ENCODE measurements at regions not wholly inside any gene's neighbourhood (a gene's known extent, or its start where the extent isn't known, plus 50 kb on each side); places are given as distances from the start of the nearest gene placed in this dataset.

DNA sequence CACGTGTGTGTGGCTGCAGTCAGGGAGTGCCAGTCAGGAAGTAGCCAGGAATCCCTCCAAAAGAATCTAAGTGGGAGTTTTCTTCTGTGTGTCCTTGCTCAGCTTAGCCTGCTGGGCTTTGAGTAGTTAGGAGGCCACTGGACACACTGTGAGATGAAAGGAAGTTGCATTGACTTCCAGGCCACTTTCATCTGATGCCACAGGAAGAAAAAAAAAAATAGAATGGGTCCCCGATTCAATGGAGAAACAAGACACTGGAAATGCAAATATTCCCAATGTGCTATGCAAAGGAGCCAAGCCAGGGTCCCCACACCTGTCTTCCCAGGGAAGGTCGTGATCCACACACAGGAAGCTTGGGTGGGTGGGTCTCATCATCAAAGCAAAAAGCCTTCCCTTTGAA, 95.6 kb upstream of the E2F8 start:
- Histone ChIP-seq H3K4me1 (ENCODE audit: control insufficient read depth in 1 of 2, insufficient read depth in 2 of 2, low read length in 2 of 2) (no peaks in the 10 kb centered on the region), H3K9me3 (ENCODE audit: control insufficient read depth in 1 of 2, low read length in 2 of 2) (no peaks in the 10 kb centered on the region), H3K36me3 (ENCODE audit: control insufficient read depth in 1 of 2, insufficient read depth in 2 of 2, low read length in 2 of 2) (no peaks in the 10 kb centered on the region), H3K9ac (ENCODE audit: low read depth in 1 of 2, low read length in 2 of 2) (no peak overlapping the region), H3K4me3 (ENCODE audit: low read depth in 1 of 2, low read length in 2 of 2) (no peak overlapping the region), H3K27me3 (ENCODE audit: control insufficient read depth in 1 of 2, insufficient read depth in 2 of 2, low read length in 2 of 2) (peaks cover 8 to 22% of the 10 kb centered on the region in 2 donors), H3K27ac (ENCODE audit: low read depth, low read length) (no peak overlapping the region)

DNA sequence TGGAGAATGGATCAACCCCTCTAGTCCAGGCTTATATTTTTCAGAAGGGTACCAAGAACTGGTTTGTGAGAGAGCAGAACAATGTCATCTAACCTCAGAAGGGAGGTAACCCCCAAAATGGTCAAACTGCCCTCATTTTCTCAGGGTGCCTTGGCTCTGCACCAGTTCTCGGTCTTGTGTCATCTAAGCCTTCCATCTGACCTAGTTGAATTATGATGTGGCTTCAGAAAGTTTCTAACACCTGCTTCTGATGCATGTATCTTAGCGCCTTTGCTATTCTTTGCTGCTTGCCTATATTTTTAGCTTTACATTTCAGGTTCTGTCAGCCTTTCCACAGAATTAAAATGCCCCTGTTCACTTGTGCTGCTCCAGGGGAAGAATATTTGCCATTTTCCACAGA, 91.7 kb upstream of the E2F8 start:
- Histone ChIP-seq H3K9ac (ENCODE audit: low read depth in 1 of 2, low read length in 2 of 2) (no peak overlapping the region), H3K9me3 (ENCODE audit: control insufficient read depth in 1 of 2, low read length in 2 of 2) (no peaks in the 10 kb centered on the region), H3K36me3 (ENCODE audit: control insufficient read depth in 1 of 2, insufficient read depth in 2 of 2, low read length in 2 of 2) (no peaks in the 10 kb centered on the region), H3K27ac (ENCODE audit: low read depth, low read length) (no peak overlapping the region), H3K27me3 (ENCODE audit: control insufficient read depth in 1 of 2, insufficient read depth in 2 of 2, low read length in 2 of 2) (no peaks in the 10 kb centered on the region), H3K4me1 (ENCODE audit: control insufficient read depth in 1 of 2, insufficient read depth in 2 of 2, low read length in 2 of 2) (no peaks in the 10 kb centered on the region), H3K4me3 (ENCODE audit: low read depth in 1 of 2, low read length in 2 of 2) (no peak overlapping the region)

DNA sequence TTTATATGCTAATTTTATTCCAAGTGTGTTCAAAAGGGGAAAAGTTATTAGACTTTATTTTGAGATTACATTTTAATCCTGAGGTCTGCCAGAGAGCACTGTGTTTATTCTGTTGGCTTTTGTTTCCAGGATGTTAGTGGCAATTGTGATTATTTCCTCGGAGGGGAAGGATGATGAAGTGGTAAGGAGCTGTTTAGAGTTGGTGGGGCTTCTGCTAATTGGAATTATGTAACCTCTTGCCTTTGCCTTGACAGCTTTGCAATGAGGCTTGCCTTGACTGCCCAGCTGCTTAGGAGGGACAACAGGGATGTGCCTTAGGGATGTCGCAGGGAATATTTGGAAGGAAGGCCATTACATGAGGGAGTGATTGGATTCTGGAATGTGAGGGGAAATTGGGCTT, 89.7 kb upstream of the E2F8 start:
- Histone ChIP-seq H3K9me3 (ENCODE audit: control insufficient read depth in 1 of 2, low read length in 2 of 2) (no peaks in the 10 kb centered on the region), H3K27me3 (ENCODE audit: control insufficient read depth in 1 of 2, insufficient read depth in 2 of 2, low read length in 2 of 2) (no peaks in the 10 kb centered on the region), H3K27ac (ENCODE audit: low read depth, low read length) (no peak overlapping the region), H3K9ac (ENCODE audit: low read depth in 1 of 2, low read length in 2 of 2) (no peak overlapping the region), H3K4me3 (ENCODE audit: low read depth in 1 of 2, low read length in 2 of 2) (no peak overlapping the region), H3K4me1 (ENCODE audit: control insufficient read depth in 1 of 2, insufficient read depth in 2 of 2, low read length in 2 of 2) (no peaks in the 10 kb centered on the region), H3K36me3 (ENCODE audit: control insufficient read depth in 1 of 2, insufficient read depth in 2 of 2, low read length in 2 of 2) (no peaks in the 10 kb centered on the region)

DNA sequence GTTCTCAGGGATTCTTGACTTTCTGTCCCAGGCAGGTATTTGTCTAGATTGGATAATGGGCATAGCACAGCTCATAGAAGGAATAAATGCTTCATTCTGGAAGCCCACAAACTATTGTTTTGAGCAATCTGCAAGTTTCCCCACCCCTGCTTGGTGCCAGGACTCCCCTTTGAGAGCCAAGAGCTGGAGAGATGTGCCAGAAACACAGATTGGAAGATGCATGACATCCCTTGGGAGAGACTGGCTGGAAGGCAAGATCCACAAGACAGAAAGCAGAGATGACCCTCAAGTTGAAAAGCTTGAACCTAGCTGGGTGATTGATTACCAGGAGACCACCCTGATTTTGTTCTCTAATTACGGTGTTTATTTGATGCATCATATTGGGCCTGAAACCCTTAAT, 89.2 kb upstream of the E2F8 start:
- H3K9me3 ChIP-seq (ENCODE audit: control insufficient read depth in 1 of 2, low read length in 2 of 2): no peaks in the 10 kb centered on the region
- no peak overlapping the region for H3K27ac ChIP-seq (ENCODE audit: low read depth, low read length)
- no peaks in the 10 kb centered on the region for H3K36me3 ChIP-seq (ENCODE audit: control insufficient read depth in 1 of 2, insufficient read depth in 2 of 2, low read length in 2 of 2)
- no peak overlapping the region for H3K4me3 ChIP-seq (ENCODE audit: low read depth in 1 of 2, low read length in 2 of 2)
- no peaks in the 10 kb centered on the region for H3K27me3 ChIP-seq (ENCODE audit: control insufficient read depth in 1 of 2, insufficient read depth in 2 of 2, low read length in 2 of 2)
- no peaks in the 10 kb centered on the region for H3K4me1 ChIP-seq (ENCODE audit: control insufficient read depth in 1 of 2, insufficient read depth in 2 of 2, low read length in 2 of 2)
- no peak overlapping the region for H3K9ac ChIP-seq (ENCODE audit: low read depth in 1 of 2, low read length in 2 of 2)

DNA sequence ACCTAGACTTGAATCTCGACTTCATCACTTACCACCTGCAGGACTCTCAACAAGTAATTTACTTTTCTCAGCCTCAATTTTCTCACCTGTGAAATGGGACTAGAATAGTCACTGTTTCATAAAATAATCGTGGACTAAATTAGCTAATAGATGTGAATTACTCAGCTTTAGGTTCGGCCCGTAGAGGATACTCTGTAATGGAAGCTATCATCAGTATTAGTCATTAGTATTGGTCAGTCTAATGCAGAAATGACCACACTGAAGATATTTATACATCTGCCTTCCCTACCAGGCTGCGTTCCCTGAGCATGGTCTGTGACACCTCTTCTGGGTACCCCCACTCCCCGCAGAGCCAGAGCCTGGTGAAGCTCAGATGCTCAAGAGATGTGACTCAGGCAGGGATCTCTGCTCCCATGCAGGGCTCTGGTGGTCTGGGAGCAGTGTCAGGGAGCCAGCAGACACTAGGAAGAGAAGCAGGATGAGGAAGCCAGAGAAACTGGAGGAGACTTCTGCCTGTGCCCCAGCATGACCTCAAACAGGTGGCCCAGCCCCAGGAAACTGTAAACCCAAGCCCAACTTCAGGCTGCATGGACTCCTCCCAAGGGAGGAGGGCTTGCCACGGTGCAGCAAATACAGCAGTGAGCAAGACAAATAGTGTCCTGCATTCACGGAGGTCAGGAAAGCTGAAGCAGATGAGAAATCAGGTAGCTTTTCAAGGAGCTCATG, 88.0 kb upstream of the E2F8 start:
- Histone ChIP-seq H3K27ac (ENCODE audit: low read depth, low read length) (no peak overlapping the region), H3K36me3 (ENCODE audit: control insufficient read depth in 1 of 2, insufficient read depth in 2 of 2, low read length in 2 of 2) (no peaks in the 10 kb centered on the region), H3K4me1 (ENCODE audit: control insufficient read depth in 1 of 2, insufficient read depth in 2 of 2, low read length in 2 of 2) (no peaks in the 10 kb centered on the region), H3K9me3 (ENCODE audit: control insufficient read depth in 1 of 2, low read length in 2 of 2) (no peaks in the 10 kb centered on the region), H3K4me3 (ENCODE audit: low read depth in 1 of 2, low read length in 2 of 2) (no peak overlapping the region), H3K9ac (ENCODE audit: low read depth in 1 of 2, low read length in 2 of 2) (no peak overlapping the region), H3K27me3 (ENCODE audit: control insufficient read depth in 1 of 2, insufficient read depth in 2 of 2, low read length in 2 of 2) (no peaks in the 10 kb centered on the region)

DNA sequence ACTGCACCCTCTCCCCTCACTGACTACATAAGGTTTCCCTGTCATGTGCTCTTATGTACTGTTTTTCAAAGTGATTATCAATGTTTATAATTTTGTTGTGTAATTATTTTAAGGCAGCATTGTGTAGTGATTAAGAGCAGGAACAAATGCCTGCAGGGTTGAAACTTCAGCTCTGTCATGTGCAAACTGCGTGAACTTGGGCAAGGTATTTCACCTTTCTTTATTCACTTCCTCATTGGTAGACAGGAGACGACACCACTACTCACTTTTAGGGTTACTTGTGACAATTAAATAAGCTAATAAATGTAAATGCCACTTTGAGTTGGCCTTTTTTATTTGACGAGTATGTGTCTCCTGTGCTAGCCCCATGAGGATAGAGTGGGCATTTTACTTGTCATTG, 86.5 kb upstream of the E2F8 start:
- H3K9me3 ChIP-seq (ENCODE audit: control insufficient read depth in 1 of 2, low read length in 2 of 2): no peaks in the 10 kb centered on the region
- no peaks in the 10 kb centered on the region for H3K4me1 ChIP-seq (ENCODE audit: control insufficient read depth in 1 of 2, insufficient read depth in 2 of 2, low read length in 2 of 2)
- no peak overlapping the region for H3K9ac ChIP-seq (ENCODE audit: low read depth in 1 of 2, low read length in 2 of 2)
- no peaks in the 10 kb centered on the region for H3K36me3 ChIP-seq (ENCODE audit: control insufficient read depth in 1 of 2, insufficient read depth in 2 of 2, low read length in 2 of 2)
- H3K4me3 ChIP-seq (ENCODE audit: low read depth in 1 of 2, low read length in 2 of 2): no peak overlapping the region
- H3K27ac ChIP-seq (ENCODE audit: low read depth, low read length): no peak overlapping the region
- H3K27me3 ChIP-seq (ENCODE audit: control insufficient read depth in 1 of 2, insufficient read depth in 2 of 2, low read length in 2 of 2): no peaks in the 10 kb centered on the region

DNA sequence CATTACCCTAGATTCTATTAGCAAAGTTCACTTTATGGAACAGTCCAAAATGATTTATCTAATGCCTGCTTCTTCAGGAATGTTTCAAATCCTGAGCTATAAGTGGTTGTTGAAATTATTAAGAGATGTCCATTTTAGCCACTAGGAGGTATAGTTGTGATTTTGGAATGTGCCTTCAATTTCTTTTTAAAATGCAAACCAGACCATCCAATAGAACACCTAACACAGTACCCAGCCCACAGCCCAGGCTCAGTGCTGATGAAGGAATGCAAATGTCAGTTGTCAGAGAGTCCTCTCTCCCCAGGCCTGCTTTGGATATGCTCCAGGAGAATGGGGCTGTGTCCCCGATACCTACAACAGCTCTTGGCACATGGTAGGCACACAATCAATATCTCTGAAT, 85.8 kb upstream of the E2F8 start:
- H3K4me3 ChIP-seq (ENCODE audit: low read depth in 1 of 2, low read length in 2 of 2): no peak overlapping the region

DNA sequence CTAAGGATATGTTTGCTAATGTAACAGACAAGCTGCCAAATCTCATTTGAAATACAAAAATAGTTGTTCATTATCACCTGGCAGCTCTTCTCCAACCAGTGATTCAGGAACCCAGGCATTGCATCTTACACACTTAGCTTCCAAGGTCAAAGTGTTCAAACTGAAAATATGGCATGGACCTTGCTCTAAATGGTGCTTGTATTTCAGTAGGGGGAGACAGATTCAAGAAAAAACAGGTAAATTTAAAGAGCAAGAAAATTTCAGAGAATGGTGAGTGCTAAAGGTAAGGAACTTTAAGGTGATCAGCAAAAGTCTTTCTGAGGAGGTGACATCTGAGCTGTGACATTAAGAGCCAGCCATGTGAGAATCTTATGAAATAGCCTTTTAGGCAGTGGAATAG, 82.8 kb upstream of the E2F8 start:
- no peak overlapping the region for H3K9ac ChIP-seq (ENCODE audit: low read depth in 1 of 2, low read length in 2 of 2)
- no peak overlapping the region for H3K4me3 ChIP-seq (ENCODE audit: low read depth in 1 of 2, low read length in 2 of 2)
- no peaks in the 10 kb centered on the region for H3K4me1 ChIP-seq (ENCODE audit: control insufficient read depth in 1 of 2, insufficient read depth in 2 of 2, low read length in 2 of 2)
- H3K27me3 ChIP-seq (ENCODE audit: control insufficient read depth in 1 of 2, insufficient read depth in 2 of 2, low read length in 2 of 2): peaks cover 0 to 4% of the 10 kb centered on the region in 2 donors
- no peak overlapping the region for H3K27ac ChIP-seq (ENCODE audit: low read depth, low read length)
- H3K36me3 ChIP-seq (ENCODE audit: control insufficient read depth in 1 of 2, insufficient read depth in 2 of 2, low read length in 2 of 2): no peaks in the 10 kb centered on the region
- no peaks in the 10 kb centered on the region for H3K9me3 ChIP-seq (ENCODE audit: control insufficient read depth in 1 of 2, low read length in 2 of 2)

More for the DNA sequence above, 85.8 kb upstream of the E2F8 start:
- Histone ChIP-seq H3K27ac (ENCODE audit: low read depth, low read length) (no peak overlapping the region), H3K27me3 (ENCODE audit: control insufficient read depth in 1 of 2, insufficient read depth in 2 of 2, low read length in 2 of 2) (no peaks in the 10 kb centered on the region), H3K9me3 (ENCODE audit: control insufficient read depth in 1 of 2, low read length in 2 of 2) (no peaks in the 10 kb centered on the region), H3K4me1 (ENCODE audit: control insufficient read depth in 1 of 2, insufficient read depth in 2 of 2, low read length in 2 of 2) (no peaks in the 10 kb centered on the region), H3K9ac (ENCODE audit: low read depth in 1 of 2, low read length in 2 of 2) (no peak overlapping the region), H3K36me3 (ENCODE audit: control insufficient read depth in 1 of 2, insufficient read depth in 2 of 2, low read length in 2 of 2) (no peaks in the 10 kb centered on the region)

DNA sequence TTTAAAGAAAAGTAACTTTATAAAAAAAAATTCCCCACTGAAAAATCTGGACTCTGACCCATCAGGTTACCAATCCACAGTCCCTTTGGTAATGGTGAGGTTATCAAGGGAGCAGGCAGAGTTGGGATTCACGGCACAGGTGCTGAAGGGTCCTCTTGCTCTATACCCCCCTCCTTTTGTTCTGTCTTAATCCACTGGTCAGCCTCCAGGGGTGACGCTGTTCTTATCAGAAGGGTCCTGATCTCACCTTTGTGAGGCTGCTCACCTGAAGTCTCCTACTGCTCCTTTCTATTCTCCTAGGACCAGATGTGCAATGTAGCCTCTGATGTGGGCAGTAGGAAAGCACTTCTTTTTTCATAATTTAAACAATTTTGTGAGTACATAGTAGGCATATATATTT, 80.6 kb upstream of the E2F8 start:
- H3K4me3 ChIP-seq (ENCODE audit: low read depth in 1 of 2, low read length in 2 of 2): no peak overlapping the region
- no peak overlapping the region for H3K9ac ChIP-seq (ENCODE audit: low read depth in 1 of 2, low read length in 2 of 2)
- H3K36me3 ChIP-seq (ENCODE audit: control insufficient read depth in 1 of 2, insufficient read depth in 2 of 2, low read length in 2 of 2): no peaks in the 10 kb centered on the region
- H3K9me3 ChIP-seq (ENCODE audit: control insufficient read depth in 1 of 2, low read length in 2 of 2): no peaks in the 10 kb centered on the region
- no peaks in the 10 kb centered on the region for H3K4me1 ChIP-seq (ENCODE audit: control insufficient read depth in 1 of 2, insufficient read depth in 2 of 2, low read length in 2 of 2)
- peaks cover 0 to 4% of the 10 kb centered on the region in 2 donors for H3K27me3 ChIP-seq (ENCODE audit: control insufficient read depth in 1 of 2, insufficient read depth in 2 of 2, low read length in 2 of 2)
- no peak overlapping the region for H3K27ac ChIP-seq (ENCODE audit: low read depth, low read length)

DNA sequence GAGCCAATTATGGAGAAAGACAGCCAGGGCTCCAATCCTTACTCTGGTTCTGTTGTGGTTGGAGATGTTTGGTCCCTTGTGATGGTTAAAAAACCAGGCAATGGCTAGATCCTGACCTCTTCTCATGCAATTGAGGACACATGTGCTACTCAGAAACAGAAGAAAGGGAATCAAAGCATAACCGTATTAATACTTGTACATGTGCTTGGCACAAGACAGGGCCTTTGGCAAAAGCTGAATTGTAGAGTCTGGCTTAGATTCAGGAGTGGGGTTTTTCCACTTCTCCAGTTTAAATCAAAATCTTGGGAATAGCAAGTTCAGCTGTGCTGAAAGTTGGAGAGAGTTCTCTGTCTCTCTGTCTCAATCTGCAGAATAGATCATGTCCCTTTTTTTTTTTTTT, 80.1 kb upstream of the E2F8 start:
- H3K9ac ChIP-seq (ENCODE audit: low read depth in 1 of 2, low read length in 2 of 2): no peak overlapping the region
- no peak overlapping the region for H3K27ac ChIP-seq (ENCODE audit: low read depth, low read length)

DNA sequence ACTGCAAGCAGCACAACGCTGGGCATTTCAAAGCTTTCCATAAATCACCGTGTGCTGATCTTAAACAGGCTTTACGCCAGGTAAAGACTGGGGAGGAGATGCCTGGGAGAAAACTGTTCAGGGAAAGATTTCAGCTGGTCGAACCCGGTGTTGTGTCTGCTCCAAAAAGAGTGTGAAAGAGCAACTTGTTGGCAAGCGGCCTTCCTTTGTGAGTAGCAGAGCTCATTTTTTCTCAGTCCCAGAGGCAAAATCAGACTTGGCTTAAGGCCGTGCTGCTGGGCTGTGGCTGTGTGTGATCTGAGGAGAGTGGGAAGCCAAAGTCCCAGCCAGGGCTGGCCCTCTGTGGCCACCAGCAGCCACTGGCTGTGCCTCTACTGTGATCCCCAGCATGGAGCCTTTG, 75.7 kb upstream of the E2F8 start:
- Histone ChIP-seq H3K36me3 (ENCODE audit: control insufficient read depth in 1 of 2, insufficient read depth in 2 of 2, low read length in 2 of 2) (no peaks in the 10 kb centered on the region), H3K9me3 (ENCODE audit: control insufficient read depth in 1 of 2, low read length in 2 of 2) (no peaks in the 10 kb centered on the region), H3K4me3 (ENCODE audit: low read depth in 1 of 2, low read length in 2 of 2) (no peak overlapping the region), H3K27me3 (ENCODE audit: control insufficient read depth in 1 of 2, insufficient read depth in 2 of 2, low read length in 2 of 2) (peaks cover 0 to 4% of the 10 kb centered on the region in 2 donors), H3K9ac (ENCODE audit: low read depth in 1 of 2, low read length in 2 of 2) (no peak overlapping the region), H3K4me1 (ENCODE audit: control insufficient read depth in 1 of 2, insufficient read depth in 2 of 2, low read length in 2 of 2) (no peaks in the 10 kb centered on the region), H3K27ac (ENCODE audit: low read depth, low read length) (no peak overlapping the region)

More for the DNA sequence above, 80.1 kb upstream of the E2F8 start:
- no peaks in the 10 kb centered on the region for H3K9me3 ChIP-seq (ENCODE audit: control insufficient read depth in 1 of 2, low read length in 2 of 2)
- no peaks in the 10 kb centered on the region for H3K4me1 ChIP-seq (ENCODE audit: control insufficient read depth in 1 of 2, insufficient read depth in 2 of 2, low read length in 2 of 2)
- no peaks in the 10 kb centered on the region for H3K36me3 ChIP-seq (ENCODE audit: control insufficient read depth in 1 of 2, insufficient read depth in 2 of 2, low read length in 2 of 2)
- no peak overlapping the region for H3K4me3 ChIP-seq (ENCODE audit: low read depth in 1 of 2, low read length in 2 of 2)
- peaks cover 0 to 4% of the 10 kb centered on the region in 2 donors for H3K27me3 ChIP-seq (ENCODE audit: control insufficient read depth in 1 of 2, insufficient read depth in 2 of 2, low read length in 2 of 2)

All from duodenal mucosa (tissue), 2 donors.